ENCODE measurements at regions not wholly inside any gene's neighbourhood (a gene's known extent, or its start where the extent isn't known, plus 50 kb on each side); places are given as distances from the start of the nearest gene placed in this dataset.

DNA sequence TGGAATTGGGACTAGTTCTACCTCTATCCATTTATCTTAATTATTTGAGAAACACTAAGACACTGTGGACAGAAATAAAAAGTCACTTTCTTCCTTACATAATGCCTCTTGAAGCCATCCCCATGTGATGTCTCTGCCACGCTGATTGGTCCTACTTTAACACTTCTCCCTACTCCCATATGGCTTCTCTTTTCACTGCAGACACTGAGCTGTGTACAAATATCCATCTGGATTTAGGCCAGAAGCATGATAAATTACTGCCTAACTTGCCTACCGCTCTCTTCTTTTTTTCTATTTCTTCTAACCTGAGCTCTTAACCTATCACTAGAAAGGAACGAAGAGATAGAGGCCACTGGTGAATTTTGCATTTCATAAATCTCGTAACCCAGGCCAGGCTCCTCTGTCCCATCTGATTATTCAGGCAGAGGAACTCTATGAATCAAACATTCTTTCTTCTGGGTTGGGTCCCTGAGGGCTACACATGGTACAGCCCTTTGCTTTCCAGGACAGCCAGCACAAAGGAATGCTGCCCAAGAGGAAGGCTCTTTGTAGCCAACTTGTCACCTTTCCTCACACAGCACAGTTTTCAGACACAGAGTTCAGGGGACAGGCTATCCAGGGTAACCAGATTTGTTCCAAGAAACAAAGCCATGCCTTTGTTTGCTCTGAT is 878.5 kb upstream of the LRRC4C start:
- TF ChIP-seq CTCF (conservative IDR thresholded peaks at IDR 0.05; ENCODE audit: low read depth, low read length): no peak
- no peak overlapping the region for H3K4me3 ChIP-seq (ENCODE audit: low read depth, low read length)
- no peak for DNase-seq (ENCODE audit: low read depth)

DNA sequence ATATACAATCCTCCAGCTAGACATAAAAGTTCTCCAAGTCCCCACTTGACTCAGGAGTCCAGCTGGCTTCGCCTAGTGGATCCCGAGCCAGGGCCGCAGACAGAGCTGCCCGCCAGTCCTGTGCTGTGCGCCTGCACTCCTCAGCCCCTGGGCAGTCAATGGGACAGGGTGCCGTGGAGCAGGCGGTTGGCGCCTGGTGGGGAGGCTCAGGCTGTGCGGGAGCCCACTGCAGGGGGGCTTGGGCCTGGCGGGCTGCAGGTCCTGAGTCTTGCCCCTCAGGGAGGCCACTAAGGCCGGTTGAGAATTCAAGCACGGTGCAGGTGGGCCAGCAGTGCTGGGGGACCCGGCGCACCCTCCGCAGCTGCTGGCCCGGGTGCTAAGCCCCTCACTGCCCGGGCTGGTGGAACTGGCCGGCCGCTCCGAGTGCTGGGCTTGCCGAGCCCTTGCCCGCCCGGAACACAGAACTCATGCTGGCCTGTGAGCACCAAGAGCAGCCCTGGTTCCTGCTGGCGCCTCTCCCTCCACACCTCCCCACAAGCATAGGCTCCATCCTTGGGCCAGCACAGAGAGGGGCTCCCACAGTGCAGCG is 884.8 kb upstream of the LRRC4C start:
- no peak overlapping the region for H3K4me3 ChIP-seq (ENCODE audit: low read depth, low read length)
- TF ChIP-seq CTCF (conservative IDR thresholded peaks at IDR 0.05; ENCODE audit: low read depth, low read length): no peak
- no peak for DNase-seq (ENCODE audit: low read depth)

DNA sequence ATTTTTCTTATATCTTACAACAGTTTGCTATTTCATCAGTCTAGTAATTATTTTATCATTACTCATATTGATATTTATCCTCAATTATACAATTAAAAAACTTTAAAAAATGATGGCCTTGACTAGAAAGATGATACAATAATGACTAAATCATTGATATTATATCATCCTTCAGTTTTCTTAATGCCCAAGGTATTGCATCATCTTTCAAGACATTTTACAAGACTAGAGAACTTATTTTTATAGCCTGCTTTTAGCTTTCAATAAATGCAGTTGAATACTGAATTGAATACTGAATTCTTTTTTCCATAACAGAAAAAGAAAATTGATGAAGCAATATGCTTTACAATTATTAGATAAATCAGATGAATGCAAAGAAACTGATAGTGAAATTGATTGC is 886.5 kb upstream of the LRRC4C start:
- TF ChIP-seq CTCF (conservative IDR thresholded peaks at IDR 0.05; ENCODE audit: low read depth, low read length): no peak
- DNase-seq (ENCODE audit: low read depth): no peak
- no peak overlapping the region for H3K4me3 ChIP-seq (ENCODE audit: low read depth, low read length)

GRCh38 chr11:42363701-42364100 is 904.2 kb upstream of the LRRC4C start:
- TF ChIP-seq CTCF (conservative IDR thresholded peaks at IDR 0.05; ENCODE audit: low read depth, low read length): no peak
- no peak for DNase-seq (ENCODE audit: low read depth)
- H3K4me3 ChIP-seq (ENCODE audit: low read depth, low read length): no peak overlapping the region

- no peak for TF ChIP-seq CTCF (conservative IDR thresholded peaks at IDR 0.05; ENCODE audit: low read depth, low read length)
- DNase-seq (ENCODE audit: low read depth): no peak
- no peak overlapping the region for H3K4me3 ChIP-seq (ENCODE audit: low read depth, low read length)
These were observed 921.7 kb upstream of the API5 start for GRCh38 chr11:42390116-42390515.

- TF ChIP-seq CTCF (conservative IDR thresholded peaks at IDR 0.05; ENCODE audit: low read depth, low read length): no peak
- no peak overlapping the region for H3K4me3 ChIP-seq (ENCODE audit: low read depth, low read length)
- no peak for DNase-seq (ENCODE audit: low read depth)
These were observed 914.3 kb upstream of the API5 start for GRCh38 chr11:42397483-42397882.

GRCh38 chr11:42407341-42407740 is 904.5 kb upstream of the API5 start:
- no peak for TF ChIP-seq CTCF (conservative IDR thresholded peaks at IDR 0.05; ENCODE audit: low read depth, low read length)
- H3K4me3 ChIP-seq (ENCODE audit: low read depth, low read length): no peak overlapping the region
- DNase-seq (ENCODE audit: low read depth): no peak
